GM12891 (cell line): ENCODE measurements at regions not wholly inside any gene's neighbourhood (a gene's known extent, or its start where the extent isn't known, plus 50 kb on each side); places are given as distances from the start of the nearest gene placed in this dataset.

ENCODE experiments used
- PAX5 ChIP-seq: IDR thresholded peaks from 2 replicates; pipeline ENCODE4 v1.6.1; 2011; ENCODE audit warnings: low read length, moderate library complexity, mild to moderate bottlenecking; ENCODE audit not compliant: insufficient read depth, severe bottlenecking
- POLR2A ChIP-seq: IDR thresholded peaks from 2 replicates; pipeline ENCODE4 v1.6.1; 2011; ENCODE audit warnings: low read depth, low read length, control low read depth
- POLR2AphosphoS5 ChIP-seq: IDR thresholded peaks from 2 replicates; pipeline ENCODE4 v1.6.1; 2011; ENCODE audit warnings: low read depth, low read length, control low read depth
- POU2F2 ChIP-seq: IDR thresholded peaks from 2 replicates; pipeline ENCODE4 v1.6.1; 2011; ENCODE audit warnings: low read depth, mild to moderate bottlenecking, control low read depth, low read length, moderate library complexity
- SPI1 ChIP-seq: IDR thresholded peaks from 2 replicates; pipeline ENCODE4 v1.6.1; 2011; ENCODE audit warnings: low read depth, low read length, control low read depth
- TAF1 ChIP-seq: IDR thresholded peaks from 2 replicates; pipeline ENCODE4 v1.6.1; 2011; ENCODE audit warnings: low read depth, low read length, control low read depth

DNA sequence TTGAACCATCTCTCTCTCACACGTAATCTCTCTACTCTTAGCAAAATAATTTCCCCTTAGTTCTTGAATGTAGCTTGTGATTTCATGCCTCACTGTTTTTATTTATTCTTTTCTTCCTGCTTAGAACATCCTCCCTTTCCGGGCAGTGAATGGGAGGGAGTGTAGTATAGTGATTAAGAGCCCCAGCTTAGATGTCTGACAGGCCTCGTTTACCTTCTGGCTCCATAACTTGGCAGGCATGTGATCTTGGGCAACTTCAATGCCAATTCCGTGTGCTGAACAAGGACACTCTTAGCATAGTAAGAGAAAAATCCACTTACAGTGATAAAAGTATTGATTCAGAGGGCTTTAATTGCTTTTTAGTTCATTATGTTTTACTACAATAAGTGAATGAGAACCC, 96.3 kb upstream of the TNPO1 start:
- TF ChIP-seq POLR2A, result no peak
- TF ChIP-seq POLR2AphosphoS5, result no peak
- TF ChIP-seq SPI1, result no peak
- no peak for TF ChIP-seq TAF1
- no peak for TF ChIP-seq POU2F2
- no peak for TF ChIP-seq PAX5
